ENCODE measurements at regions not wholly inside any gene's neighbourhood (a gene's known extent, or its start where the extent isn't known, plus 50 kb on each side); places are given as distances from the start of the nearest gene placed in this dataset.

- TF ChIP-seq SIN3A (IDR thresholded peaks at IDR 0.05; ENCODE audit: borderline replicate concordance in 2 of 2, control insufficient read depth in 1 of 2, low read depth in 2 of 2, low read length in 2 of 2) (no peak), HNRNPL (IDR thresholded peaks at IDR 0.05; ENCODE audit: low read depth, low read length) (no peak), NBN (IDR thresholded peaks at IDR 0.05; ENCODE audit: low read depth) (no peak), HMG20B (CRISPR knock-in tag; IDR thresholded peaks at IDR 0.05) (no peak), MYC (IDR thresholded peaks at IDR 0.05; ENCODE audit: low read depth, low read length) (no peak), MYC (CRISPR knock-in tag; IDR thresholded peaks at IDR 0.05; ENCODE audit: borderline replicate concordance, low read depth) (no peak)
Observed at GRCh38 chrX:139002319-139002718, 290.8 kb upstream of the FGF13 start.
